ENCODE measurements at regions not wholly inside any gene's neighbourhood (a gene's known extent, or its start where the extent isn't known, plus 50 kb on each side); places are given as distances from the start of the nearest gene placed in this dataset.

- Histone ChIP-seq H4K20me1 (ENCODE audit: control insufficient read depth, insufficient read depth) (no peaks in the 10 kb centered on the region), H3K4me1 (ENCODE audit: control insufficient read depth, insufficient read depth, low read length) (no peaks in the 10 kb centered on the region), H2AFZ (ENCODE audit: control insufficient read depth, low read depth, low read length) (no peak overlapping the region), H3K9me3 (replicated peaks; ENCODE audit: control insufficient read depth, insufficient read depth, low read length) (no peaks in the 10 kb centered on the region), H3K4me3 (no peak overlapping the region), H3K36me3 (ENCODE audit: control insufficient read depth in 2 of 2, insufficient read depth in 2 of 2, low read length in 1 of 2) (no peaks in the 10 kb centered on the region), H3K27me3 (replicated peaks in 1 of 2; ENCODE audit: control insufficient read depth in 2 of 2, insufficient read depth in 2 of 2, low read length in 1 of 2) (no peaks in the 10 kb centered on the region), H3K27ac (ENCODE audit: control insufficient read depth, insufficient read depth) (no peak overlapping the region), H3K9ac (ENCODE audit: control insufficient read depth, insufficient read depth, low read length) (no peak overlapping the region), H3K79me2 (ENCODE audit: control insufficient read depth, insufficient read depth, low read length) (no peaks in the 10 kb centered on the region), H3K4me2 (ENCODE audit: control insufficient read depth, insufficient read depth) (no peak overlapping the region)
- BruUV-seq (replicated peaks) = no TSS peak
- in situ Hi-C loops (cut with MboI) (no loop called here), intact Hi-C loops (cut with micrococcal nuclease; ENCODE audit: unreplicated experiment) (no loop called here)
- ChIA-PET SMC1A (ENCODE audit: uncharacterized antibody, unreplicated experiment) (no interaction called here), POLR2A (no interaction called here), RAD21 (ENCODE audit: unreplicated experiment) (no interaction called here), CTCF (no interaction called here)
- 87% methylated on average over 2 of the region's 2 CpGs for WGBS (ENCODE audit: insufficient coverage, insufficient replicate concordance, low lambda C conversion rate, missing lambda C conversion rate)
- ATAC-seq = no peak
- no peak for FAIRE-seq
- DNase-seq (ENCODE audit: low read depth, low spot score) = no peak
- TF ChIP-seq NRF1 (conservative IDR thresholded peaks at IDR 0.05; ENCODE audit: low read depth, low read length) = no peak
- TF ChIP-seq SUZ12 (IDR thresholded peaks at IDR 0.05; ENCODE audit: unreplicated experiment) = no peak
- no peak for TF ChIP-seq NR2C2 (IDR thresholded peaks at IDR 0.05; ENCODE audit: borderline replicate concordance, control insufficient read depth, insufficient read length, low read depth)
- TF ChIP-seq JUNB (IDR thresholded peaks at IDR 0.05) = no peak
- no peak for TF ChIP-seq TBL1XR1 (IDR thresholded peaks at IDR 0.05; ENCODE audit: low read depth, low read length)
- no peak for TF ChIP-seq CEBPZ (IDR thresholded peaks at IDR 0.05; ENCODE audit: low read depth, low read length)
- TF ChIP-seq ZBTB40 (IDR thresholded peaks at IDR 0.05; ENCODE audit: borderline replicate concordance) = no peak
- TF ChIP-seq DPF2 (IDR thresholded peaks at IDR 0.05) = no peak
- no peak for TF ChIP-seq ZNF384 (IDR thresholded peaks at IDR 0.05; ENCODE audit: borderline replicate concordance, low read depth, low read length)
- TF ChIP-seq STAT3 (IDR thresholded peaks at IDR 0.05; ENCODE audit: low read depth, low read length) = no peak
- no peak for TF ChIP-seq JUND (IDR thresholded peaks at IDR 0.05; ENCODE audit: low read depth, low read length)
- TF ChIP-seq MYC (IDR thresholded peaks at IDR 0.05; ENCODE audit: insufficient read depth, insufficient read length, insufficient replicate concordance, low read length, severe bottlenecking) = no peak
- no peak for TF ChIP-seq MEF2A (IDR thresholded peaks at IDR 0.05; ENCODE audit: insufficient read depth, low read depth, low read length)
- TF ChIP-seq REST (IDR thresholded peaks at IDR 0.05; ENCODE audit: low read depth, low read length) = no peak
These were observed 69.2 kb upstream of the ATP2B1 start for GRCh38 chr12:89777733-89778379.

Measured in GM12878 (cell line).